DND-41 (cell line): ENCODE measurements at regions not wholly inside any gene's neighbourhood (a gene's known extent, or its start where the extent isn't known, plus 50 kb on each side); places are given as distances from the start of the nearest gene placed in this dataset.

Source experiments
- EZH2 ChIP-seq: IDR thresholded peaks from 3 replicates; pipeline ENCODE4 v1.6.1; 2012; ENCODE audit warnings: borderline replicate concordance, low read depth, mild to moderate bottlenecking, moderate library complexity, low read length, inconsistent platforms; ENCODE audit not compliant: severe bottlenecking
- TF ChIP-seq, protein P1 (sequence below): IDR thresholded peaks from 2 replicates; pipeline ENCODE4 v1.5.1; 2012; ENCODE audit warnings: borderline replicate concordance, low read length, moderate library complexity, mild to moderate bottlenecking; ENCODE audit not compliant: poor library complexity, severe bottlenecking; ENCODE audit errors: extremely low read depth

GRCh38 chr19:30153326-30154210 is 211.5 kb downstream of the URI1 start:
- TF ChIP-seq, protein P1, sequence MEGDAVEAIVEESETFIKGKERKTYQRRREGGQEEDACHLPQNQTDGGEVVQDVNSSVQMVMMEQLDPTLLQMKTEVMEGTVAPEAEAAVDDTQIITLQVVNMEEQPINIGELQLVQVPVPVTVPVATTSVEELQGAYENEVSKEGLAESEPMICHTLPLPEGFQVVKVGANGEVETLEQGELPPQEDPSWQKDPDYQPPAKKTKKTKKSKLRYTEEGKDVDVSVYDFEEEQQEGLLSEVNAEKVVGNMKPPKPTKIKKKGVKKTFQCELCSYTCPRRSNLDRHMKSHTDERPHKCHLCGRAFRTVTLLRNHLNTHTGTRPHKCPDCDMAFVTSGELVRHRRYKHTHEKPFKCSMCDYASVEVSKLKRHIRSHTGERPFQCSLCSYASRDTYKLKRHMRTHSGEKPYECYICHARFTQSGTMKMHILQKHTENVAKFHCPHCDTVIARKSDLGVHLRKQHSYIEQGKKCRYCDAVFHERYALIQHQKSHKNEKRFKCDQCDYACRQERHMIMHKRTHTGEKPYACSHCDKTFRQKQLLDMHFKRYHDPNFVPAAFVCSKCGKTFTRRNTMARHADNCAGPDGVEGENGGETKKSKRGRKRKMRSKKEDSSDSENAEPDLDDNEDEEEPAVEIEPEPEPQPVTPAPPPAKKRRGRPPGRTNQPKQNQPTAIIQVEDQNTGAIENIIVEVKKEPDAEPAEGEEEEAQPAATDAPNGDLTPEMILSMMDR = no peak
- TF ChIP-seq EZH2 = no peak
